Activated T-cell treated with anti-CD3 and anti-CD28 coated beads for 4 hours (primary cell): ENCODE measurements at regions not wholly inside any gene's neighbourhood (a gene's known extent, or its start where the extent isn't known, plus 50 kb on each side); places are given as distances from the start of the nearest gene placed in this dataset.

Source experiments
- DNase-seq: peaks from one replicate; pipeline ENCODE4 v3.0.0-alpha.2; 2020

DNA sequence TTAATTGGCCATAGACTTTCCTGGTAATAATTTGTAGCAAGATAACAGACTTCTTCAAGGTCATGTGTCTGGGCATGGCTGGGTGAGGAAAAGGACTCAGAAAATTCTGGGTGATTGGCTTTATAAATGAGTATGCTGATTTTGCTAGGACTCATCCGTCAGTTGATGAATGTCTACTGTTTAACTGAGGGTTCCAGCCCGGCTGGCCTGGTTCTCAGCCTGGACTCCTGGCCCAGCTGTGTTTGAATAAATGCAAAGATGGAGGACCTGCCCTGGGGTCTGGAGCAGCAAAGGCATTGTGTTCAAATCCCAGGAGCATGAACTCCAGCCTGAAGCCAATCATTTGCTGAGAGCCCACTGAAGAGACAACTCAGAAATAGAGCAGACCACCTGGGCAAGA is 323.2 kb downstream of the LRFN2 start:
- DNase-seq: no peak

DNA sequence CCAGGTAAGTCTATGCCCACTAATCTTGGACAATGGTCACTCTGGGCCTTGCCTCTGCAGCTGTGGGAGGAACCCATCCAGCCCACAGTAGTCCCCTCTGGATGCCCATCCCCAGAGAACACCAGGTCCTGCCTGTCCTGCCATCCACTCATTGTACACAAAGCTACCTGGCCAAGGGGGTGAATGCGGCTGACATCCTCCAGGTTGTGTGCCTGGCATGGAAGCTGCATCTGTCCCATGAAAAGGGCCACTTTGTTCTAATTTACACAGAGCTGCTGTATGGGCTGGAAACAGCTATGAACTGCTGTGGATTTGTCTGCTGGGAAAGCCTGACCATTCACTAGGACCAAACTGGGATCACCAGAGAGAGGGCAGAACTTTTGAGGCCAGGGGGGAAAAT is 324.8 kb downstream of the LRFN2 start:
- no peak for DNase-seq

DNA sequence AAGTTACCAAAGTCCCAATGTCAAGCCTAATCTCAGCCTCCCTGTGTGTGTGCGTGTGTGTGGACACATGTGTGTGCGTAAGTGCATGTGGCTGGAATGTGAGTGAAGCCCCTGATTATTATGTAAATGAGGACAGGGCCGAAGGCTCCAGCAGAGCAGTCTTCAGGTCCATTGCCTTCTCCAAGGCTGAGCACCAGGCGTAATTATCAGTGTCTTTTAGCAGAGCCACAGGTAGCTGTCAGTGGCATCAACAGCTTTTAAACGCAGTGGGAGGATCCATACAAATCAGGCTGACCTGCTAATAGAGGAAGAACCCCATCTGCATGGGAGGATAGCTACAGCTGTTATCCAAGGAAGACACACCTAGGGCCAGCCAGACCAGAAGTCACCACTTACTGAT is 324.3 kb upstream of the MOCS1 start:
- DNase-seq: no peak

DNA sequence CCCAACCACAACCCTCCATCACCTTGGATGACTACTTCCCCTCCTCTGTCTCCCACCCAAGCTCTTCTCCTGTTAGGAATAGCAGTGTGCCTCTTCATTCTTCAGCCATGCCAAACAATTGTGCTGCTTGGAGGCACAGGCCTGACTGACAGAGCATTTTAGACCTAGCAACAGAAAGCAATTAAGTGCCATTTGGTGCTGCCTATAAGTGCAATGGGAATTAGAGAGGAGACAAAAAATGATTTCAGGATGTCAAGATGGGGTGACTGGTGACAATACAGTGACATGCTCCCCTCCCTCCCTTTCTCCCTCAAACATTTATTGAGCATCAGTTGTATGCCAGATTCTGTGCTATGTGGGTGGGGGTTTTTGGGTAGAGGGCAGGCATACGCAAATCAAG is 322.6 kb upstream of the MOCS1 start:
- no peak for DNase-seq

DNA sequence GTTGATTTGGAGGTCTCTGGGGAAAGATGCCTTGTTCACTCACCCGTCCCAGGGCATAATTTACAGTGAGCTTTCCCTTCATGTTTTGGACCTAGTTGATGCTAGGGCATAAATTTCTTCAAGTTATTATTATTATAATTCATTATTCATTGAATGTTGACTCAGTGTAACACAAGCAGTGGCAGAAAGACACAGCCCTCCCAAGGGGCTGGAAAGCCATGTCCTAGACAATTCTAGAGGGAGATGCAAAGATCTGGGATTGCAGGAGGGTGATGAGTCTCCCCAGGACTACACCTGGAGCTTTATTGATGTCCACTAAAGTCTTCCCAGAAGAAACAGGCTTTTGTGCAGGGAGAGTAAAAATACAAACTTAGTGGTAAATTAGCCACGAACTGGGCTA is 322.0 kb upstream of the MOCS1 start:
- no peak for DNase-seq

DNA sequence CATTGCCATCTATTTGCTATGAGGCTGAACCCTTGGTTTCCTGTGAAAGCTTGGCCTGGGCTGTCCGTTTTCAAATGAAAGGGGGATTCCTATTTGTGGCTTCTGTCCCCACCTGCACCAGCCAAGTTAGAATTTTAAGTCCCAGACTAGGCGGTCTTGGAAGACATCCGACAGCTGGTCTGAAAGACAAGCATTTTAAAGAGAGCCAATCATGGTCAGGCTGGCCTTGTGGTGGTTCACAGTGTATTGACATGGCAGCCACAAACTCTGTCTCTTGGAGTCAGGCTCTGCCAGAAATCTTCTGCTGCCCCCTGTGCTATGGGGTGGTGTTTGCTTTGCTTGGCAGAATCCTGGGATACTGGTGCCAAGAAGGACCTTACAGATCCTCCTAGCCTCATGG is 319.2 kb upstream of the MOCS1 start:
- no peak for DNase-seq

DNA sequence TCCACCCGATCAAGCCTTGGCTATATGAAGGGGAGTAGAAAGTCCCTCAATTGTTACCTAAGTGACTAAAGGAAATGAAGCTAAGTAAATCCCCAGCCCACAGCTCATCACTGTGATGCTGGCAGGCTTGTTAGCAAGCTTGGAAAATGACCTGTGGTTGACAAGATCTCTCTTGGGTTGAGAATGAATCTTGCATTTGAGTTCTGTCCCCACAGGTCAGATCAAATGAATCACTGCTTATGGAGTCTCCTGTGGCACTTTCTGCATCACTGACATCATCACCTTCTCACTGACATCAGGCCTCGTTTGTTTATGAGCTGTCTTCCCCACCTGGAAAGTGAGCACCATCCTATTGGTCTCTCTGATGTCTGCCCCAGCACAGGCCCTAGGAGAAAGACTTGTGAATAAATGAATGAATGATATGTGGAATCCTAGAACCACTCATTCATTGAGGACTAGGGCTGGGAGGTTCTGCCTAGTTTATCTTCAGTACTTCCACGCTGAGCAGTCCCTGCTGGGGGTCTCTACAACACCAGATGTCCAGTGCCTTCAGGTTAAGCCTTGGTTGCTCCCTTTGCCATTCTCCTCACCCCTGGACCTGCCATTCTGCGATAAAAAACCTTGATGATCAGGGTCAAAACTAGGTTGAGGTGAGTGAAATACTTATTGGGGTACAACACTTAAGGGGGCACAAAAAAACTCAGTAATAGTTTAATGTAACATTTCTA is 318.4 kb upstream of the MOCS1 start:
- DNase-seq: no peak

DNA sequence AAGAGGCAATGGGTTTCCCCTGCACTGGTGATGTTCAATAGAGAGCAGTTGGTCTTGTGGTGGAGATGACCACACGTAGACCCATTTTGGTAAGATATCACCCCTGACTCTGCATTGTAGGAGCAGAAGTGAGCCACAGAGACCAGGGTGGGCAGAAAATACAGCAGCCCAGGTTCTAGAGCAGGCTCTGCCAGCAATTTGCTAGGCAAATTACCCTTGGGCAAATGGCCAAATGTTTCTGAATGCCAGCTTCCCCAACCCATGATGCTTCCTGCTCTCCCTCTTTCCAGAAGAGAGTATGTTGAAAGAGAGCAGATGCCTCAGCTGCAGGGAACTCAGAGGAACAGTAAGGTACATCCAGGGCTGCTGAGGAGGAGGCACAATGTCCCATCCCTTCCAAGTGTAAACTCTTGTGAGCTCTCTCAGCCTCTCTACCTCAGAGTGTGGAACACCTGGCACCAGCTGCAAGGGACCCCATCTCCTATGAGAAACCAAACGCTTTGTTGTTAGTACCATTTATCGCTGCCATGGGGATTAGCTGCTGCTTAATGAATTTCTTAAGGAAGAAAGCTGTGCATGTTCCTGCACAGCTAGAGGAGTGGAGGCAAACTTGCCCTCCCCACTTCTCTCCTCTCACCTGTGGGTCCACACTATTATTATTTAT is 317.5 kb upstream of the MOCS1 start:
- DNase-seq: no peak

DNA sequence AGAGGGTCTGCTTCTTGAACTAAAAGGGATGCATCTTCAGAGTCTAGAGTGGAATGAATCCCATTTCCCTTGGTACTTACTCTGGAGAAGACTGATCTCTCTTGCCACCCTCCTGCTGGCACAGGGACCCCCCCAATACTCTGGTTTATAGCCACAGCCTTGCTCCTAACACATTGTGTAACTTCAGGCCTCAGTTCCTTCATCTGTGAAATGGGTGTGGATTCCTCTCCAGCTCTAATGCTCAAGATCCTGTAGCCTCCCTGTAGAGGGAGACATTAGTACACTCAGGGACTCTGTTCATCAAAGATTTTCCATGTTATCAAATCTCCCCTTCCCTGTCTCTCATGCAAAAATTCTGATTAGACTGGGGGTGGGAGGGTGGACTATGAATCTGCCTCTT is 315.7 kb upstream of the MOCS1 start:
- no peak for DNase-seq

DNA sequence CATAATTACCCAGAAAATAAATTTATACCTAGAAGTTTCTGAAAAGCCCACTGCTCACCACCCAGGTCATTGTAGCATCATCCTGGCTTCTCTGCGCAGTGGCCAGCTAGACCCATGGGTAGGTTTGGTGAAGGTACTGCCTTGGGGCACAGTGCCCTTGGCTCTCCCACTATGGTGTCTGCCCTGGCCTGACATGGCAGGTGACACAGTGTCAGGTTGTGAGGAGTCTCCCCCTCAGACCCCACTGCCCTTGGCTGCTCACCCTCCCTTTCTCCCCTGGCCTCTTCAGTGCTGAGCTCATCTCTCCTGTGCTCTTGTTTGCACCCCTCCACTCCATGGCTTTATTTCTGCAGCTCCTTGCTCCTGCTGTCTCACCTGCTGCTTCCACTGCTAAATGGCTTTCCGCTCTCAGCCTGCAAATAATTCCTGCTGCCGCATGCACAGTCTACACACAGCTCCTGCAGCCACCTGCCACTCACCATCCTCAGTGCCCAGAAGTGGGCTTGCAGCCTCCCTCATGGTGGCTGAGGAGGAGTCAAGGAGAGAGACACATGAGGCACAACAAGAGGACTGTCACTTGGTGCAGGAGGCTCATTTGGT is 313.4 kb upstream of the MOCS1 start:
- DNase-seq: no peak

DNA sequence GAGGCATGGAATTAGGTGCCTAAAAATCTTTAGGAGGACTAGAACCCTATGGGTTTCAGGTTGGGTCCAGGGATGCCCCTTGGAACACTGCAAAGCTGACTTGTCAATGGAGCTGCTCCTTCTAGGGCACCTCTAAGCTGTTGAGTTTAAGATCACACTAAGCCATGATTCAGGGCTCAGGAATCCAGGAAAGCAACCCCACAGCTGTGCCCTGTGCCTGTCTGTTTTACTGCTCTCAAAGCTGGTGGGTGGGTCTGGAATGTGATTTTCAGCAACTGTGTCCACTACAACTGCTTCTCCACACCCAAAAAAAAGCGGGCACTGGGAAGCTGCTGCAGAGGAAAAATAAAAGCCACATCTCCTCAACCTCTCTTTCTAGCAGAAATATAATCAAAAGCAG is 310.4 kb upstream of the MOCS1 start:
- no peak for DNase-seq

DNA sequence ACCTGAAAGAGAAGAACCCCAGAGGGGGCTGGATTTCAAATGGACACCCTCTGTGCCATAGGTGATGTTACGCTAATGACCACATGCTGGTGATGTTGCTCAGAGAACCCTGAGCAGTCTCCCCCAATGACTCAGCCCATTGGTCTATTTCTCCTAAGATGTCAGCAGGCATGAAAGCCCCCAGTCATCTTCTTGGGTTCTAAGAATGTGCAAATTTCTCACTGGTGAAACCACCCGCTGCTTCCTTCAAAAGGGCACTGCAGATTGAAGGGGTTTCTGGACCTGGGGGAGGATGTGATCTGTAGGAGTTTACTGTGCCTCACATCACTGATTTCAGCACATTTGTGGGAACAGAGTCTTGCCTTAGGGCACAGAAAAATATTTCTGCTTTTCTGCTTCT is 298.4 kb upstream of the MOCS1 start:
- DNase-seq: no peak

DNA sequence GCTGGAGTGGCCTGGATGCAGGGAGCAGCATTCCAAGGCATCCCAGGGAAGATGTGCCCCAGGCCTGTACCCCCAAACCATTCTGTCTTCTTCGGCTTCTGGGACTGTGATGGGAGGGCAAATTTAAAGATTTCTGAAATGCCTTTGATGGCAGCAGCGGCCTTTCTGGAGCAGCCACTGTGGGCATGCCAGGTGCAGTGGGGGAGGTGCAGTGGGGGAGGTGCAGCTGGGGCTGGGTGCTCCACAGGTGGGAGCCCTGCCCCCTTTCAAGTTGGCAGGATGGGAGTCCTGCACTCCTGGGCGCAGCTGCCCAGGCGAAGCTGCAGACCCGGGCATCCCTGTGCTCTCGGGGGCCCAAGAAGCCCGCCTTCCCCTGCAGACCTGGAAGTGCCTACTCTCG is 293.5 kb upstream of the MOCS1 start:
- no peak for DNase-seq

DNA sequence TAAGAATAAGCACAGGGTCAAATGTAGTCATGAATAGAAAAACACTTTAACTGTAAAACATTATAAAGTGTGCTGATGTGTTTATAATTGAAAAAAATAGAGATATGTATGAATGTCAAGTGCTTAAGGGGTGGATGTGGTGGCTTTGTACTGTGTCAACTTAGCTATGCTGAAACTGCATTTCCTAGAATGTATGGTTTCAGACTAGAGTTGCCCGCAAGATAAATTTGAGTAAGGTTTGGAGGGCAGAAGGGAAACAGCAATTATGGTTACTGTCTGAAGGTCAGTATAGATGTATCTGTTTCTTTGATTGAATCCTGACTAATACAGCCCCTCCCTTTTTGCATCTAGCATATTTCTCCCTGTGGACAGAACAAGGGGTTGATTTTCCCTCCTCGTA is 288.1 kb upstream of the MOCS1 start:
- DNase-seq: no peak

DNA sequence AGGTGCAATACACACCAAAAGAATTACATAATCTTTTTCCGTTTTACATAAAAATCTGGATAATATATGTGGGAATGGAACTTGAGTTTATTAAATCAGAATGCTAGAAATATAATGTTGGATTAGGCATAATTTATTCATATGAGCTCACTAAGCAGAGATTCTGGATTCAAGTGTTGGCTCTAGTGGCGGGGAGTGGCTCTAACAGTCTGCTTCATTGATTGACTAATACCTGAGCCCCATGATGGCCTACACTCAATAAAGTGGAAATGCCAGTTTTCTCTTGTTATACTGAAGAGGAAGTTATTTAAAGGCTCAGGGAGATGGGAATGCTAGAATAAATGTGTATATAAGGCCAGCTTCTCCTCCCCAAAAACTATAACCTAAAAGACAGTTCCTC is 285.5 kb upstream of the MOCS1 start:
- no peak for DNase-seq

DNA sequence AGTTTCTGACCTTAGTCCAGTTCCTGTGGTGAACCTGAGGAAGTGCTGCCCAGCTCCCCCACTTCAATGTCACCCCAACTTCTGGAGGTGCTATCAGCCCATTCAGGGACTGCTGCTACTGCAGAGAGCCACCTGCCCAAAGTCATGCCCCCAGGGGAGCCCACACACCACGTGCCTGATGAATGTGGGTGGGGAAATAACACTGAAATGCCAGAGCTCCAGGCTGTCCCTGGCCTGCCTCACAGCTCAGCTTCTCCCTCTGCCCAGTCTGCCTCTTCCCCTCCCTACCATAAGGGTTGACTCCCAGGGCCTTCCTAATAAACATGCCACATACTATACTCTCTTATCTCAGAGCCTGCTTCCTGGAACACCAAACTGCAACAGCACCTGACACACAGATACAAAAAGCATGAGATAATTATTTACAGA is 276.4 kb upstream of the MOCS1 start:
- no peak for DNase-seq

DNA sequence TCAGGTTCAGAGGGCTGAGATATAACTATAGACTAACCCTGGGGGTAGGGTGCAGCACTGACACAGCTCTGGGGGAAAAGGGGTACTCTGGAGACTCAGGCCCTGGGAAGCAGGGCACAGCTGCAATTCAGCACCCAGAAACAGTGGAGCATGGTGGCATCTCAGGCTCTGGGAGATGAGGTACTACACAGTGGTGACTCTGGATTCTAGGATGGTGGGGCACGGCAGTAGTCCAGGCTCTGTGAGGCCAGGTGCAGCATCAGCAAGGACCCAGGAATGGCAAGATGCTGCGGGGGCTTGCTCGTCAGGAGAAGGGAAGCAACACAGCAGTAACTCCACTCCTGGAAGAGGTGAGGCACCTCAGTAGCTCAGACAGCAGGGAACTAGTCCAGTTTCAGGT is 271.5 kb upstream of the MOCS1 start:
- no peak for DNase-seq

DNA sequence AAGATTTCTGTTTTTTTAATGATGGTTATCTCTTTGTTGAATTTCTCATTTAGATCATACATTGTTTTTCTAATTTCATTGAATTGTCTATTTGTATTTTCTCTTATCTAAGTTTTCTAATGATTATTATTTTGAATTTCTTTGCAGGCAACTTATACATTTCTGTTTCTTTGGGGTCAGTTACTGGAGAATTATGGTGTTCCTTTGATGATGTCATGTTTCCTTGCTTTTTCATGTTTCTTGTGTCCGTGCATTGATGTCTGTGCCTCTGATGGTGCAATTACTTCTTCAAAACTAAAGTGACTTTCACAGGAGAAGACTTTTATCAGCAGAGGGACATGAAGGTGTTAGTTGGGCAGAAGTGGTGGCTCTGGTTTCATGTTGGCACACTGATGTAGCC is 270.7 kb upstream of the MOCS1 start:
- no peak for DNase-seq

DNA sequence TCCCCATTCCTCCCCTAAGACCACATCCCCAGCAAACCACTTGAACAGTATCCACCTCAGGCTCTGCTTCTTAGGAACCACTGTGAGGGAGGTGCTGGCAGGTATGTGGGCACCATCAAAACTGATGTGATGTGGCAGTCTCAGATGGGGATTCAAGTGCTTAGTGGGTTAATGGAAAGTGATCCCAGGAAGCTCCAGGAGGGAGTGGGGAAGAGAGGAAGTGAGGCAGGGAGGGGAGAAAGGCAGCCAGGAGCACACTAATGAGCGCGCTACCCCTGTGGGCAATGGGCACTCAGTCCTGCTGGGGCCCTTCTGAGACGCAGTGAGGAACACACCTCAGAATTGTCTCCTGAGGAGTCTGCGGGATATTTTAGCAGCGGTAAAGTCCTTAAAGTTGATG is 263.1 kb upstream of the MOCS1 start:
- DNase-seq: no peak

DNA sequence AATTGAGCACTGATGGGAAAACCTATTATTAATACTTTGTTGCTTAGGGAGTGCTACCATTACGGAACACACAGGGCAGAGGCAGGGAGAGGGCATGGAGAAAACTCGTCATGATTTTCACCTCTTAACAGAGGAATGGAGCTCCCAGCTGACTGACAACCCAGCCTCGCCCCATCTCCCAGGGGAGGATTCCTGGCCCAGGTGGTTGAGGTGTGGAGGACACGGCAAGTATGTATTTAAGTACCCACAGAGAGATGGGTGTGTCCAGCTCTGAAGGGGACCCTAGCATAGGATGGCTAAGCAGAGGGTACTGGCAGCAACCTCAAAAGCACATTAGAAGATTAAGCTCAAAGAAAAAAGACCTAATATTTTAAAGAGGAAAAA is 261.9 kb upstream of the MOCS1 start:
- no peak for DNase-seq

DNA sequence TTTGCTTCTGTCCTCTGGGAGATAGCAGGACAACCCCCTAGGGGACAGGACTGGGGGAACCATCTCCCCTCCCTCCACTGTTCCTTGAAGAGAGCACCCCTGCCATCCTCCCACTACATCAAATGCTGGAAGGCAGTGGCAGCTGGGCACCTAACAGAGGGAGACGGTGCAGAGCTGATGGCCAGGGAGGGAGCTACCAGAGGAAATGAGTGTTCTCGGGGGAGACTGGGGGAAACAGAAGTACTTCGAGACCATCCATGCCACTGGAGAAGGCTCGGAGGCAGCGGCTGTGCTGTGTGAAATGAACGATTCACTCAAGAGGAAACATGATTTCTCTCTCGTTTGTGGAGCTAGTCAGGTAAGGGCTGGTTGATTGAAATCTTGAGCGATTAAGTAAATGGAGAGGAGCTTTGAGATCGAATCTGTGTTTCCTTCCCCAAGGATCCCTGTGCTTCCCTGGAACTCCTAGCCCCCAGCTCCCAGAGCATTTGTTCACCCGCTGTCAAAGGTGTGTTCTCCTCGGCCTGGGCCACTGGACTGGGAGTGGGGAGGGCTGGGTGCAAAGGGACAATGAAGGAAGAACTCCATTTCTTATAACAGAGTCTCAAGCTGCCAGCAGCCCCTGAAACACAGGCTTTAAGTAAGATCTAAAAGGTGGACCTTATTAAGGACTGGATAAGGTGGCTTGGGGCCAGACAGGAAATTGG is 261.3 kb upstream of the MOCS1 start:
- DNase-seq: no peak

DNA sequence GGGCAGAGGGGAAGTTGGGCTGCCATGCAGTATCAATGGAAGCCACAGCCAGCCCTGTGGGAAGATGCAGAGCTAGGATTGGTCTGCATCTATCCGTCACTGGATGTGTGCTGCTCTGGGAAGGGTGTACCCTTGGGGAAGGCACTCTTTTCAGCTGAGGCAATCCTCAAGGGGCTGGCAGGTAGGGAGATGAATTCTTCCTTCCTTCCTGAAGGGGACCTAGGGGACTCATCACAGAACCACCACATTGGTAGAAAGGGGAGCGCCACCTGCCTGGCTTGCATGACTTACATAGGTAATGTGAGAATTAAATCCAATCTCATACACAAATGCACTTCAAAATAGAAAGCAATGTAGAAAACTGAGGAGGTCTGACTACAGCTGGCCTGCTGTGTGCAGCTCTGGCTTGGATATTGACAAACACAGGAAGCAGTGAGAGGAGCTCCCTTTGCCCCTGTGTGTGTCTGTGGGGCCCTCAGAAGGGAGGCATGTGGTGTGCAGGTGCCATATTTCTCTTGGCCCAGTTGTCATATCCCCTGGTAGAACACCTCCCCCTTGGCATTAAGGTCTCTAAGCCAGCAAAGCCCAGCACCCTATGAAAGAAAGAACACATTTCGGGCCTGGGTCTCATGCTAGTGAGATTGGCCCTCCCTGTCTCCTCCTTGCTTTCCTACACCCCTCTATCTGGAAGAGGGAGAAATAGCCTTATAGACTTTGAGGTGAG is 260.3 kb upstream of the MOCS1 start:
- DNase-seq: no peak

DNA sequence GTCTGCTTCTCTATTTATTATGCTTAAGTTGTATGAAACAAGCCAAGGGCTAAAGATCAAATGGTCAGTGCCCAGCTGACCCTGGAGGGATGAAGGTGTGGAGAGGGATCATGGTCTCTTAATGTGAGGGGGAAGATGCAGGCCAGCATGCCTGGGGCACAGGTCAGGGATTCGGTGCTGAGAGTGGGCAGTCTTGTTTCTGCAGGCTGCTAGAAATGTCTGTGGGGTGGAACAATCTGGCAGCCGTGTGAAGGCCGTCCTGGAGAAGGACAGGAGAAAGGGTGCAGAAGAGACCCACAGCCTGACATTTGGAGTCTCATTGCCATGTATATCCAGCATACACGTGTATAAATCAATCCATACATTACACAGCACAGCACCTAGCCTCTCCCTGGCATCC is 258.3 kb upstream of the MOCS1 start:
- DNase-seq: no peak
